H1 (cell line): ENCODE measurements at regions not wholly inside any gene's neighbourhood (a gene's known extent, or its start where the extent isn't known, plus 50 kb on each side); places are given as distances from the start of the nearest gene placed in this dataset.

Experiments
- CTCF ChIA-PET: fragments of 300-600 bp; sonication (Branson Sonifier 250); formaldehyde crosslinking; loops from one replicate; lab custom pipeline; 2021; ENCODE audit not compliant: partially characterized antibody; lab: Charles Lee
- POLR2A ChIA-PET: fragments of 300-600 bp; sonication (Branson Sonifier 250); formaldehyde crosslinking; loops from one replicate; lab custom pipeline; 2021; ENCODE audit warnings: inconsistent platforms; ENCODE audit not compliant: partially characterized antibody; lab: Charles Lee
- DNase-seq, 2 experiments: peaks; one replicate each; pipeline versions ENCODE4 v3.0.0 to v3.0.0-alpha.2; 2010 to 2022; ENCODE audit warnings: low spot score in 2 of 2, low read depth in 1 of 2, mixed read lengths in 1 of 2
- FAIRE-seq: peaks from 2 replicates; lab custom pipeline; 2011; peaks lifted over from hg19 to GRCh38; lab: Jason Lieb, UNC
- H2AFZ ChIP-seq: 2 replicates; pipeline ENCODE4 v1.8.1; 2012; ENCODE audit warnings: low read length, inconsistent platforms
- H2AK5ac ChIP-seq: 2 replicates; pipeline ENCODE4 v1.6.1; 2013; ENCODE audit warnings: low read depth, low read length
- H2BK120ac ChIP-seq: replicated peaks from 2 replicates; pipeline ENCODE3; 2013; ENCODE audit warnings: low read depth, low read length, inconsistent platforms
- H2BK12ac ChIP-seq: 2 replicates; pipeline ENCODE4 v1.6.1; 2013; ENCODE audit warnings: low read depth, low read length
- H2BK15ac ChIP-seq: 2 replicates; pipeline ENCODE4 v1.6.1; 2013; ENCODE audit warnings: low read length
- H2BK20ac ChIP-seq: 2 replicates; pipeline ENCODE4 v1.6.1; 2013; ENCODE audit warnings: low read length
- H2BK5ac ChIP-seq: 2 replicates; pipeline ENCODE4 v1.6.1; 2013; ENCODE audit warnings: low read depth, low read length
- H3K14ac ChIP-seq: 2 replicates; pipeline ENCODE4 v1.6.1; 2013; ENCODE audit warnings: inconsistent platforms; ENCODE audit not compliant: insufficient read length
- H3K18ac ChIP-seq: 2 replicates; pipeline ENCODE4 v1.6.1; 2013; ENCODE audit warnings: low read length; ENCODE audit errors: extremely low read depth
- H3K23ac ChIP-seq: 2 replicates; pipeline ENCODE4 v1.6.1; 2013; ENCODE audit warnings: inconsistent platforms; ENCODE audit not compliant: insufficient read length
- H3K23me2 ChIP-seq: 2 replicates; pipeline ENCODE4 v1.6.1; 2013; ENCODE audit warnings: low read depth, low read length
- H3K27ac ChIP-seq: 2 replicates; pipeline ENCODE4 v1.6.1; 2011; ENCODE audit warnings: low read depth, low read length, inconsistent platforms
- H3K27me3 ChIP-seq, 4 experiments: replicated peaks in 1 of 4; 1 replicate in 1 of 4; 2 replicates in 3 of 4; pipeline versions ENCODE4 v1.6.1 to v1.8.1; 2011 to 2013; ENCODE audit warnings: low read length in 3 of 4, mild to moderate bottlenecking in 3 of 4, inconsistent platforms in 2 of 4, mixed read lengths in 2 of 4, moderate library complexity in 1 of 4; ENCODE audit not compliant: control insufficient read depth in 3 of 4, insufficient read depth in 3 of 4; ENCODE audit errors: extremely low read depth in 1 of 4
- H3K36me3 ChIP-seq, 4 experiments: 2 replicates each; pipeline versions ENCODE4 v1.6.1 to v1.8.1; 2011 to 2013; ENCODE audit warnings: mild to moderate bottlenecking in 4 of 4, low read length in 3 of 4, moderate library complexity in 2 of 4, control low read depth in 1 of 4, inconsistent platforms in 1 of 4; ENCODE audit not compliant: insufficient read depth in 4 of 4, control insufficient read depth in 2 of 4
- H3K4ac ChIP-seq: replicated peaks from 2 replicates; pipeline ENCODE3; 2013; ENCODE audit warnings: low read length, low read depth, mixed read lengths, inconsistent platforms; ENCODE audit not compliant: insufficient read length
- H3K4me1 ChIP-seq, 4 experiments: replicated peaks in 1 of 4; 1 replicate in 1 of 4; 2 replicates in 3 of 4; pipeline versions ENCODE4 v1.6.1 to v1.8.1; 2011 to 2013; ENCODE audit warnings: low read length in 3 of 4, inconsistent platforms in 2 of 4, mixed read lengths in 1 of 4; ENCODE audit not compliant: insufficient read depth in 4 of 4, control insufficient read depth in 3 of 4
- H3K4me2 ChIP-seq, 2 experiments: 2 replicates each; pipeline versions ENCODE4 v1.6.1 to v1.8.1; 2011 to 2013; ENCODE audit warnings: low read depth in 2 of 2, low read length in 2 of 2, control low read depth in 1 of 2, inconsistent platforms in 1 of 2, mild to moderate bottlenecking in 1 of 2; ENCODE audit not compliant: insufficient read depth in 1 of 2
- H3K4me3 ChIP-seq, 4 experiments: fragments of 200-600, 300-600 bp in 1 of 4; sonication (generic), shearing (Covaris generic), sonication (Bioruptor Twin) in 1 of 4; 2 replicates each; pipeline versions ENCODE4 v1.5.1 to v1.8.1; 2011 to 2016; ENCODE audit warnings: low read length in 4 of 4, low read depth in 3 of 4, control low read depth in 2 of 4, inconsistent platforms in 2 of 4, mild to moderate bottlenecking in 2 of 4, mixed read lengths in 1 of 4, moderate library complexity in 1 of 4; ENCODE audit not compliant: insufficient read depth in 2 of 4; ENCODE audit errors: extremely low read depth in 1 of 4
- H3K56ac ChIP-seq: replicated peaks from 2 replicates; pipeline ENCODE3; 2013; ENCODE audit warnings: low read depth, mild to moderate bottlenecking, mixed read lengths, low read length, inconsistent platforms; ENCODE audit not compliant: insufficient read length
- H3K79me1 ChIP-seq: 2 replicates; pipeline ENCODE4 v1.6.1; 2013; ENCODE audit warnings: low read depth, low read length, control low read depth
- H3K79me2 ChIP-seq, 2 experiments: 2 replicates each; pipeline versions ENCODE4 v1.6.1 to v1.8.1; 2012 to 2013; ENCODE audit warnings: low read length in 2 of 2, mild to moderate bottlenecking in 2 of 2, inconsistent platforms in 1 of 2; ENCODE audit not compliant: insufficient read depth in 2 of 2, control insufficient read depth in 1 of 2
- H3K9ac ChIP-seq, 4 experiments: replicated peaks in 1 of 4; 1 replicate in 1 of 4; 2 replicates in 3 of 4; pipeline versions ENCODE4 v1.6.1 to v1.8.1; 2011 to 2013; ENCODE audit warnings: low read depth in 3 of 4, low read length in 3 of 4, control low read depth in 2 of 4, mild to moderate bottlenecking in 2 of 4, moderate library complexity in 2 of 4, inconsistent platforms in 1 of 4; ENCODE audit errors: extremely low read depth in 1 of 4
- H3K9me3 ChIP-seq, 2 experiments: 2 replicates each; pipeline versions ENCODE4 v1.6.1 to v1.8.1; 2012 to 2013; ENCODE audit warnings: mild to moderate bottlenecking in 2 of 2, moderate library complexity in 2 of 2, control low read depth in 1 of 2, inconsistent platforms in 1 of 2, low read depth in 1 of 2, low read length in 1 of 2, mixed read lengths in 1 of 2; ENCODE audit not compliant: insufficient read depth in 2 of 2
- H4K20me1 ChIP-seq, 2 experiments: replicated peaks in 1 of 2; 2 replicates each; pipeline versions ENCODE3 to v1.8.1; 2011 to 2013; ENCODE audit warnings: inconsistent platforms in 2 of 2, low read length in 2 of 2, mild to moderate bottlenecking in 1 of 2; ENCODE audit not compliant: insufficient read depth in 2 of 2, control insufficient read depth in 1 of 2
- H4K5ac ChIP-seq: 2 replicates; pipeline ENCODE4 v1.6.1; 2013; ENCODE audit warnings: low read length, low read depth, mixed read lengths, inconsistent platforms; ENCODE audit not compliant: insufficient read length
- H4K8ac ChIP-seq: 2 replicates; pipeline ENCODE4 v1.8.0; 2013; ENCODE audit warnings: mild to moderate bottlenecking, moderate library complexity, low read length, inconsistent platforms; ENCODE audit not compliant: insufficient read depth; ENCODE audit errors: extremely low read depth
- H4K91ac ChIP-seq: replicated peaks from 2 replicates; pipeline ENCODE3; 2013; ENCODE audit warnings: low read length, mixed read lengths, inconsistent platforms; ENCODE audit not compliant: insufficient read length
- CHD2 ChIP-seq: IDR thresholded peaks from 2 replicates; pipeline ENCODE4 v1.6.1; 2012; ENCODE audit warnings: low read length, improper control_type of control experiment
- CREB1 ChIP-seq: IDR thresholded peaks from 2 replicates; pipeline ENCODE4 v1.6.1; 2012; ENCODE audit warnings: inconsistent platforms
- EP300 ChIP-seq, 2 experiments: IDR thresholded peaks; 1 replicate in 1 of 2; 2 replicates in 1 of 2; pipeline ENCODE4 v1.6.1; 2011 to 2012; ENCODE audit warnings: low read depth in 2 of 2, low read length in 2 of 2, mild to moderate bottlenecking in 2 of 2, borderline replicate concordance in 1 of 2, inconsistent platforms in 1 of 2, moderate library complexity in 1 of 2
- EZH2 ChIP-seq: fragments of 200-600 bp; sonication (generic); IDR thresholded peaks from 2 replicates; pipeline ENCODE4 v1.7.1; 2012; ENCODE audit warnings: low read depth, mild to moderate bottlenecking, moderate library complexity, low read length, inconsistent platforms; ENCODE audit not compliant: severe bottlenecking
- FOSL1 ChIP-seq: IDR thresholded peaks from 2 replicates; pipeline ENCODE4 v1.6.1; 2011; ENCODE audit warnings: mild to moderate bottlenecking, low read depth, low read length, moderate library complexity; ENCODE audit not compliant: insufficient read depth
- GABPA ChIP-seq: IDR thresholded peaks from 2 replicates; pipeline ENCODE4 v1.6.1; 2011; ENCODE audit warnings: mild to moderate bottlenecking, low read length, moderate library complexity, borderline replicate concordance; ENCODE audit not compliant: insufficient read depth
- JUND ChIP-seq: IDR thresholded peaks from 2 replicates; pipeline ENCODE4 v1.6.1; 2011; ENCODE audit warnings: mild to moderate bottlenecking, improper control_type of control experiment, low read length
- KDM1A ChIP-seq: fragments of 200-600, 300-600 bp; sonication (generic); IDR thresholded peaks from 2 replicates; pipeline ENCODE4 v1.7.1; 2016; ENCODE audit warnings: mild to moderate bottlenecking, low read length, borderline replicate concordance
- MAFK ChIP-seq: IDR thresholded peaks from 2 replicates; pipeline ENCODE4 v1.6.1; 2012; ENCODE audit warnings: low read depth, mild to moderate bottlenecking, improper control_type of control experiment, low read length
- RAD21 ChIP-seq, 2 experiments: IDR thresholded peaks in 1 of 2; conservative IDR thresholded peaks in 1 of 2; 2 replicates each; pipeline ENCODE4 v1.6.1; 2011; ENCODE audit warnings: low read depth in 2 of 2, low read length in 2 of 2, improper control_type of control experiment in 1 of 2, inconsistent platforms in 1 of 2, mild to moderate bottlenecking in 1 of 2, moderate library complexity in 1 of 2
- WGBS, 2 experiments: shearing (Covaris generic) in 1 of 2; methylation state at CpG; one replicate each; pipeline versions ENCODE4 v1.1.6 to v1.1.7; 2013 to 2015; ENCODE audit warnings: low lambda C conversion rate in 2 of 2, mixed read lengths in 2 of 2, inconsistent platforms in 1 of 2, low coverage in 1 of 2, missing lambda C conversion rate in 1 of 2; ENCODE audit not compliant: insufficient replicate concordance in 2 of 2, insufficient coverage in 1 of 2, insufficient read length in 1 of 2; ENCODE audit errors: extremely low coverage in 1 of 2, missing lambda C conversion rate in 1 of 2; 5-methylcytosine and 5-hydroxymethylcytosine counted together
- TF ChIP-seq, protein P1 (sequence below): IDR thresholded peaks from 2 replicates; pipeline ENCODE4 v1.6.1; 2012; ENCODE audit warnings: inconsistent platforms
- TF ChIP-seq, protein P2 (sequence below), 3 experiments: IDR thresholded peaks; 1 replicate in 2 of 3; 2 replicates in 1 of 3; pipeline versions ENCODE4 v1.5.1 to v1.6.1; 2011; ENCODE audit warnings: low read length in 3 of 3, mild to moderate bottlenecking in 3 of 3, inconsistent platforms in 2 of 3, low read depth in 1 of 3, moderate library complexity in 1 of 3; ENCODE audit not compliant: insufficient read depth in 1 of 3; ENCODE audit errors: control extremely low read depth in 1 of 3

DNA sequence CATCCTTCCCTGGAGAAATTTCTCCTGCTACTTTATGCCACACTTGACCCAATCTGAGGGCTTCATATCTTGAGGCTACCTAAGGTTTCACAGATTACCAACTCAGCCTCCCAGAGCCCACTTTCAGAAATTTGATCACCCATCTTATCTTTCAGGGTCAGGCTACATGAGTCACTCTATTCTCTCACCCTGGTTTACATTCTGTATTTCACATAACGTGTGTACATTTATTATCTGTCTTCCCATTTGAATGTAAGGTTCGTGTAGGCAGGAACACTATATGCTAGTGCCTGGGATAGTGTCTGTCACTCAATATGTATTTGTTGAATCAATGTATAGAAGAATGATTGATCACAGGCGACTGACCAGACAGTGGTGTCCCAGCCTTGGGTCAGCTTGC is 124.8 kb downstream of the UBE2U start:
- no peak overlapping the region for H2AK5ac ChIP-seq
- H4K5ac ChIP-seq: no peak overlapping the region
- no peak overlapping the region for H3K4me3 ChIP-seq
- H3K79me1 ChIP-seq: no peaks in the 10 kb centered on the region
- no peak overlapping the region for H3K23ac ChIP-seq
- no peak overlapping the region for H3K9ac ChIP-seq
- no peak overlapping the region for H2BK12ac ChIP-seq
- H3K27me3 ChIP-seq: no peaks in the 10 kb centered on the region
- no peaks in the 10 kb centered on the region for H4K20me1 ChIP-seq
- H4K91ac ChIP-seq: no peak overlapping the region
- POLR2A ChIA-PET: no interaction called here
- no peaks in the 10 kb centered on the region for H3K36me3 ChIP-seq
- H3K4me2 ChIP-seq: no peak overlapping the region
- no peaks in the 10 kb centered on the region for H3K79me2 ChIP-seq
- no peak overlapping the region for H3K14ac ChIP-seq
- CTCF ChIA-PET: interaction anchor here (0.8 kb wide), 1 partner anchor 153 kb away, joined by 3 read pairs; no protein-coding TSS in a partner anchor
- no peak overlapping the region for H2BK15ac ChIP-seq
- WGBS, 2 experiments: 89% methylated on average over 3 of the region's 3 CpGs; no CpG with 5 or more reads in 1 of the 2 experiments
- no peaks in the 10 kb centered on the region for H3K23me2 ChIP-seq
- no peak overlapping the region for H2BK120ac ChIP-seq
- H3K9me3 ChIP-seq: no peaks in the 10 kb centered on the region
- H2AFZ ChIP-seq: no peak overlapping the region
- H2BK20ac ChIP-seq: no peak overlapping the region
- H3K56ac ChIP-seq: no peak overlapping the region
- FAIRE-seq: no peak
- no peak overlapping the region for H2BK5ac ChIP-seq
- no peak overlapping the region for H3K18ac ChIP-seq
- DNase-seq: no peak
- H4K8ac ChIP-seq: no peak overlapping the region
- H3K27ac ChIP-seq: no peak overlapping the region
- H3K4ac ChIP-seq: no peak overlapping the region
- H3K4me1 ChIP-seq: no peaks in the 10 kb centered on the region
- TF ChIP-seq JUND (no peak), FOSL1 (no peak), RAD21 (IDR thresholded peaks at IDR 0.05 in 1 of 2, conservative IDR thresholded peaks at IDR 0.05 in 1 of 2; ENCODE audit: low read depth in 2 of 2, low read length in 2 of 2) (no peak), GABPA (no peak), EZH2 (no peak), MAFK (no peak), EP300 (IDR thresholded peaks at IDR 0.05; ENCODE audit: borderline replicate concordance in 1 of 2, low read depth in 2 of 2, low read length in 2 of 2) (no peak), CREB1 (no peak), CHD2 (no peak), KDM1A (no peak)
- TF ChIP-seq, protein P1, sequence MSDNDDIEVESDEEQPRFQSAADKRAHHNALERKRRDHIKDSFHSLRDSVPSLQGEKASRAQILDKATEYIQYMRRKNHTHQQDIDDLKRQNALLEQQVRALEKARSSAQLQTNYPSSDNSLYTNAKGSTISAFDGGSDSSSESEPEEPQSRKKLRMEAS: no peak
- TF ChIP-seq, protein P2, sequence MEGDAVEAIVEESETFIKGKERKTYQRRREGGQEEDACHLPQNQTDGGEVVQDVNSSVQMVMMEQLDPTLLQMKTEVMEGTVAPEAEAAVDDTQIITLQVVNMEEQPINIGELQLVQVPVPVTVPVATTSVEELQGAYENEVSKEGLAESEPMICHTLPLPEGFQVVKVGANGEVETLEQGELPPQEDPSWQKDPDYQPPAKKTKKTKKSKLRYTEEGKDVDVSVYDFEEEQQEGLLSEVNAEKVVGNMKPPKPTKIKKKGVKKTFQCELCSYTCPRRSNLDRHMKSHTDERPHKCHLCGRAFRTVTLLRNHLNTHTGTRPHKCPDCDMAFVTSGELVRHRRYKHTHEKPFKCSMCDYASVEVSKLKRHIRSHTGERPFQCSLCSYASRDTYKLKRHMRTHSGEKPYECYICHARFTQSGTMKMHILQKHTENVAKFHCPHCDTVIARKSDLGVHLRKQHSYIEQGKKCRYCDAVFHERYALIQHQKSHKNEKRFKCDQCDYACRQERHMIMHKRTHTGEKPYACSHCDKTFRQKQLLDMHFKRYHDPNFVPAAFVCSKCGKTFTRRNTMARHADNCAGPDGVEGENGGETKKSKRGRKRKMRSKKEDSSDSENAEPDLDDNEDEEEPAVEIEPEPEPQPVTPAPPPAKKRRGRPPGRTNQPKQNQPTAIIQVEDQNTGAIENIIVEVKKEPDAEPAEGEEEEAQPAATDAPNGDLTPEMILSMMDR (IDR thresholded peaks at IDR 0.05; ENCODE audit: control extremely low read depth in 1 of 3, insufficient read depth in 1 of 3, low read depth in 1 of 3, low read length in 3 of 3): no peak
